ENCODE measurements at regions not wholly inside any gene's neighbourhood (a gene's known extent, or its start where the extent isn't known, plus 50 kb on each side); places are given as distances from the start of the nearest gene placed in this dataset.
"Not testable (repeated sequence)": the region's sequence is repeated elsewhere in the genome, so short reads cannot be mapped to it uniquely, and the experiment has no call there.

GRCh38 chr3:18526667-18527066, 101.5 kb upstream of the SATB1 start:
- Histone ChIP-seq H3K36me3 (ENCODE audit: control insufficient read depth in 2 of 2, insufficient read depth in 1 of 2, low read length in 2 of 2) (no peaks in the 10 kb centered on the region), H3K4me1 (ENCODE audit: control insufficient read depth, insufficient read depth, low read length) (no peaks in the 10 kb centered on the region), H3K9me3 (ENCODE audit: control insufficient read depth, insufficient read depth, low read depth, low read length) (no peaks in the 10 kb centered on the region), H3K27ac (ENCODE audit: extremely low read depth, low read depth, low read length) (no peak overlapping the region), H3K4me3 (ENCODE audit: low read depth, low read length) (no peak overlapping the region)
- no peak for TF ChIP-seq ZBTB6 (tag by site-specific recombination; IDR thresholded peaks at IDR 0.05)
- TF ChIP-seq ZNF426 (tag by site-specific recombination; IDR thresholded peaks at IDR 0.05), result no peak
- no peak for TF ChIP-seq ZBTB17 (tag by site-specific recombination; IDR thresholded peaks at IDR 0.05)
- no peak for TF ChIP-seq ZBTB21 (tag by site-specific recombination; IDR thresholded peaks at IDR 0.05)
- no peak for TF ChIP-seq ZNF660 (tag by site-specific recombination; IDR thresholded peaks at IDR 0.05)
- no peak for TF ChIP-seq ZNF223 (tag by site-specific recombination; IDR thresholded peaks at IDR 0.05)
- TF ChIP-seq ZNF311 (tag by site-specific recombination; IDR thresholded peaks at IDR 0.05; ENCODE audit: borderline replicate concordance), result no peak
- TF ChIP-seq GLIS1 (tag by site-specific recombination; IDR thresholded peaks at IDR 0.05), result no peak
- no peak for TF ChIP-seq GLI2 (tag by site-specific recombination; IDR thresholded peaks at IDR 0.05; ENCODE audit: borderline replicate concordance, low read depth)
- TF ChIP-seq ZSCAN4 (tag by site-specific recombination; IDR thresholded peaks at IDR 0.05), result no peak
- ChIA-PET CTCF (no interaction called here), POLR2A (no interaction called here)

- TF ChIP-seq IKZF3 (tag by site-specific recombination; IDR thresholded peaks at IDR 0.05) (peak; percentile 66), ZNF341 (tag by site-specific recombination; IDR thresholded peaks at IDR 0.05; ENCODE audit: low read depth) (peak; percentile 42; the same call in 1 of the 2 replicates)
- H3K27ac ChIP-seq (ENCODE audit: extremely low read depth, low read depth, low read length); H3K9me3 ChIP-seq (ENCODE audit: control insufficient read depth, insufficient read depth, low read depth, low read length); H3K36me3 ChIP-seq (ENCODE audit: control insufficient read depth in 2 of 2, insufficient read depth in 1 of 2, low read length in 2 of 2); H3K4me1 ChIP-seq (ENCODE audit: control insufficient read depth, insufficient read depth, low read length); CTCF ChIA-PET; H3K4me3 ChIP-seq (ENCODE audit: low read depth, low read length); POLR2A ChIA-PET: not testable (repeated sequence)
Observed at GRCh38 chr3:18516170-18516569, 91.0 kb upstream of the SATB1 start.

- POLR2A ChIA-PET, result no interaction called here
- CTCF ChIA-PET, result interaction anchor here (0.7 kb wide), 1 partner anchor 116 kb away, joined by 3 read pairs; no protein-coding TSS in a partner anchor
- Histone ChIP-seq H3K4me3 (ENCODE audit: low read depth, low read length) (no peak overlapping the region), H3K4me1 (ENCODE audit: control insufficient read depth, insufficient read depth, low read length) (no peaks in the 10 kb centered on the region), H3K27ac (ENCODE audit: extremely low read depth, low read depth, low read length) (no peak overlapping the region), H3K36me3 (ENCODE audit: control insufficient read depth in 2 of 2, insufficient read depth in 1 of 2, low read length in 2 of 2) (no peaks in the 10 kb centered on the region), H3K9me3 (ENCODE audit: control insufficient read depth, insufficient read depth, low read depth, low read length) (no peaks in the 10 kb centered on the region)
- TF ChIP-seq WT1 (tag by site-specific recombination; IDR thresholded peaks at IDR 0.05), result no peak
- TF ChIP-seq MEIS1 (CRISPR knock-in tag; IDR thresholded peaks at IDR 0.05; ENCODE audit: borderline replicate concordance), result no peak
- TF ChIP-seq ZNF747 (tag by site-specific recombination; IDR thresholded peaks at IDR 0.05), result no peak
- no peak for TF ChIP-seq MZF1 (tag by site-specific recombination; IDR thresholded peaks at IDR 0.05; ENCODE audit: borderline replicate concordance)
- TF ChIP-seq GFI1B (tag by site-specific recombination; IDR thresholded peaks at IDR 0.05), result no peak
- no peak for TF ChIP-seq HOXC10 (CRISPR knock-in tag; IDR thresholded peaks at IDR 0.05)
- TF ChIP-seq KLF8 (tag by site-specific recombination; IDR thresholded peaks at IDR 0.05), result no peak
- no peak for TF ChIP-seq PBX3 (CRISPR knock-in tag; IDR thresholded peaks at IDR 0.05)
- no peak for TF ChIP-seq ZNF571 (tag by site-specific recombination; IDR thresholded peaks at IDR 0.05)
- no peak for TF ChIP-seq ZNF114 (tag by site-specific recombination; IDR thresholded peaks at IDR 0.05)
- TF ChIP-seq ZNF785 (tag by site-specific recombination; IDR thresholded peaks at IDR 0.05), result no peak
- no peak for TF ChIP-seq ZNF639 (tag by site-specific recombination; IDR thresholded peaks at IDR 0.05)
- no peak for TF ChIP-seq ZIC2 (tag by site-specific recombination; IDR thresholded peaks at IDR 0.05)
- TF ChIP-seq PRDM4 (tag by site-specific recombination; IDR thresholded peaks at IDR 0.05), result no peak
Observed at GRCh38 chr3:18513091-18513490, 88.0 kb upstream of the SATB1 start.

All from HEK293 (cell line).